GM18502 (cell line): ENCODE measurements at regions not wholly inside any gene's neighbourhood (a gene's known extent, or its start where the extent isn't known, plus 50 kb on each side); places are given as distances from the start of the nearest gene placed in this dataset.
"Not testable (repeated sequence)": the region's sequence is repeated elsewhere in the genome, so short reads cannot be mapped to it uniquely, and the experiment has no call there.

Source experiments
- ATAC-seq: cut with Tn5 transposase; IDR thresholded peaks from one replicate; pipeline ENCODE4 v1.9.1; 2021; ENCODE audit warnings: mild to moderate bottlenecking; ENCODE audit not compliant: unreplicated experiment, poor library complexity

GRCh38 chr7:101707587-101707986 is 78.5 kb upstream of the MYL10 start:
- no peak for ATAC-seq

- ATAC-seq, result no peak
These were observed 79.1 kb upstream of the MYL10 start for GRCh38 chr7:101708223-101708622.

GRCh38 chr7:101712652-101713051 is 83.6 kb upstream of the MYL10 start:
- ATAC-seq, result no peak

DNA sequence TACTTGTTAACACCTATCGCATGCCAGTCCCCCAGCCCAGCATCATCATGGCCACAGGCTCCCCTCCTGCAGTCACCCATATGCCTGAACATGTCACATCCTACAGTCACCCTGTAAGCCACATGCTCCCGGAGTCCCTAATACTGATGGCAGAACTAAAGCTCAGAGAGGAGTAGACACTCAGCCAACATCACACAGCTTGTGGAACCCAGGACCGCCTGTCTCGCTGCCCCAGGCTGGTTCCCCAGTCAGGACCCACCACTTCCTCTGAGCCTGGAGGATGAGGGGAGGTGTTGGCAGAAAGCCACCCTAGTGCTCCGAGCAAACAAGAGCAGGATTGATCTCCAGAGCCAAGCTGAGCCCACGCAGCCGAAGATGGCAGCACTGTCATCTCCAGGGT is 85.0 kb upstream of the MYL10 start:
- no peak for ATAC-seq

DNA sequence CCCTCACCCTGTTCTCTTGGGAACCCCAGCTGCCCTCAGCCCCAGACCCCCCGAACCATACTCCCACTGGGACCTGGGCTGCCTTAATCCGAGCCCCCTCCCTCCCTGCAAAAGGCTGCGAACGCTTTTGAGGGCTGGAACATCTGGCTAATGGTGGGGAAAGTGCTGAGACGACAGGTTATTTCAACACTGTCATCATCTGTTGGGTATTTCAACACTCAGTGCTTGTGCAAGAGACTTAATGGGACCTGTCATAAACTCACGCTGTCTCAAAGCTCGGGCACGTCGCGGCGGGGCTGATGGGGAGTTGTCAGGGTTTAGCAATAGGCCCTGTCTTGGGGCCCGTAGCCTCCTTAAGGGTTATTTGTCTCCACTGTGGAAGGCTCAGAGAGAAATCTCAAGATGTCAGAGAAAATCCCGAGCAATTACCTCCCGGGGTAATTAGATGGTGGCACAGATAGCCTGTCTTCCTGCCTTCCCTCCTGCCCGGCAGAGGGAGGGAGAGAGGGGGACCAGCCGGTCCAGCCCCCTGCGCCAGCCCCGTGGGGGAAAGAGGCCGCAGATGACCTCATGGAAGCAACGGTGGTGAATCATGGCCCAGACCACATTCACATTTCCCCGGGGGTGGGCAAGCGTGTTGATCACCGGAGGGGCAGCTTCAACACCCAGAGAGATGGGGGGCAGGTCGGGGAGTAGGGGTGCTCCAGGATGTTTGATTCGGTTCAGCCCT is 88.7 kb upstream of the MYL10 start:
- no peak for ATAC-seq

DNA sequence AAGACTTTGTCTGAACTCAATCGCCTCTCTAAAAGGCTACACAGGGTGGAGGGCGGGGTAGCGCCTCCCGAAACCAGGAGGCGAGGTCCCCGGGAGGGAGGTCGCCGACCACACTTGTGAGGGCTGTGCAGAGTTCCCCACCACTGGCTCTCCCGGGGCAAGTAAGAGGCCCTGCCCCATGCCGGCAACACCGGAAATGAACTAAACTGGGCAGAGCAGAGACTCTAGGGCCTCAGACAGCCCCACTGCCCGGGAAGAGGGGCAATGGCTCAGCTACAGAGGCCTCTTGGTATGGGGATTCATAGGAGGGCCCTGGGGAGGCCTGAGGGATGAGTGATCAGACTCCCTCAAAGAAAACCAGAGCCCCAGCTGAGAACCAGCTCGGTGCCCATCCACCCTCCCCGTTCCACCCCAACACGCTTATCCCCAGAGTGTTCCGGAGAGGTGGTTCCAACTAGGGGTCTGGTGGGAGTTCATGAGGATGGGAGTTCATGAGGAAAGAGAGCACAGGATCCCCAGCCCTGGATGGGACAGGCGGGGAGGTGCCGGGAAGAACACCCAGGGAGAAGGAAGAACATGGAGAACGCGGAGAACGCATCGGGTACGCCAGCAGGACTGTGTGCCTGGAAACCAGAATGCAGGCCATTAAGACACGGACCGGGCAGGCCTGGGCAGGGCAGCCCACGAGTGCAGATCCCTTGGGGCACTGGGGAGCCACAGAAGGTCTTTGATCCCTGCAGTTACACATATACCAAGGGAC is 89.4 kb upstream of the MYL10 start:
- ATAC-seq, result no peak

DNA sequence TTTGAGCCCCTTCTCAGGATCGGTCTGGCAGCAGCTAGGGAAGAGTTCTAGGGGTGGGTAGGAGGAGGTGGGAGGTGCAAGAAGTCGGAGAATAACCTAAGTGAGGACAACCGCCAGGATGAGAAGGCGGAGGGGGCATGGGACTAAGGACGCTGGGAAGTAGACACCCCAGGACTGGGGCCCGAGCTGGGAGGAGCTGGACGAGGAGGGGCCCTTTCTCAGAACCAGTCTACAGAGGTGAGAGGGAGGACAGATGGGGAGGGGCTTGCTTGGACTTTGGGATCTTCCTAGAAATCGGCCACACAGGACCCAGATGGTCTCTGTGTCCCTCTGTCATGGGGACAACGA is 90.0 kb upstream of the MYL10 start:
- ATAC-seq, result no peak

DNA sequence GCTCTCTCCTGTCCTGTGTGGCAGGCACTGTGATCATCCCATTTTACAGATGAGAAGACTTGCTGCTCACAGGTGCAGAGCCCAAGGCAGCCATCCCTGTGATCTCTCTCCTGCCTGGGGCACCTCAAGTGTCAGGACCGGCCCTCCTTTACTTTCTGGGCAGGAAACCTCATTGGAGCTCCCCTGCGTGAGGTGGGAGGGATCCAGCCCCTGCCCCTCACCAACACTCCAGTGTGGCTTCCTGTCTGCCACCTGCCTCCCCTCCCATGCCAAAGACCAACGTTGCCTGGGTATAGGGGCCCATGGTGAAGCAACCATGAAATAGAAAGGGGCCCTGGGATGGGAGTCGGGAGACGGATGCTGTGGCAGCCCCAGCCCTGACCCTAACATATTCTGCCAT is 91.2 kb upstream of the MYL10 start:
- no peak for ATAC-seq

DNA sequence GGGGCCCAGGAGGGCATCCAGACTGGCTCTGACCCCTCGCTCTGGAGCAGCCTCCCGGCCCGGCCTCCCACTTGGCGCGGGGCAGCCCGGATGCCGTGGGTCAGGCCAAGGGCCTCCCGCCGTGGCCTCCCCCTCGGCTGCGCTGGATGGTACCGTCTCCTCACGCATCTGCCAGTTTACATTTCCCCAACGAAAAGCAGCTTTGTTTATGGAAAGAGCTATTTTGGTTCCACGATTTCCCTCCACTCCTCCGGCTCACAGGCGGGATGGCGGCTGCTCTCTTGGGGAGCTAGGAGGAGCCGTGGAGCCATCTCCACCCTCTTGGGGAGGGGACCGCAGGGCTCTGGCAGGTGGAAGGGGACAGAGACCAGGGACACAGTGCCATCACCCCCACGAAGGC is 93.2 kb upstream of the MYL10 start:
- no peak for ATAC-seq

GRCh38 chr7:101723835-101724234 is 93.6 kb upstream of the CUX1 start:
- no peak for ATAC-seq

GRCh38 chr7:101724957-101725356 is 92.5 kb upstream of the CUX1 start:
- no peak for ATAC-seq

DNA sequence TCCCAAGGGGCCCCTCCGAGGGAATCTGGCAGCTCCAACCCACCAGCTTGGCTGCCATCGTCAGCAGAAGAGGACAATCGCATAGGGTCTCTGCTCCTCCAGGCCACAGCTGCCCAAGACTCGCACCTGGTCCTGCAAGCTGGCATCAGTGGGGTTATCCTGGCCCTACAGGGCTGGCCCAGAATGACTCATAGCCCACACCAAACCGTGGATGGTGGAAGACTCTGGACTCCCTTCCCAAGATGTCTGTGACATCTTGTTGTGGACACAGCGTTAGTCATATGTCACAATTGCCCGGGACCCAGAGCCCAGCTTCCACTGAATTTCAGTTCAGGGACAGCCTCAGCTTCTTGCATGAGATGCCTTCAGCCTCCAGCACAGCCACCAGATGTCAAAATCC is 91.5 kb upstream of the CUX1 start:
- ATAC-seq, result no peak

- ATAC-seq, result no peak
These were observed 90.2 kb upstream of the CUX1 start for GRCh38 chr7:101727184-101727583.

- no peak for ATAC-seq
These were observed 89.3 kb upstream of the CUX1 start for GRCh38 chr7:101728128-101728527.

DNA sequence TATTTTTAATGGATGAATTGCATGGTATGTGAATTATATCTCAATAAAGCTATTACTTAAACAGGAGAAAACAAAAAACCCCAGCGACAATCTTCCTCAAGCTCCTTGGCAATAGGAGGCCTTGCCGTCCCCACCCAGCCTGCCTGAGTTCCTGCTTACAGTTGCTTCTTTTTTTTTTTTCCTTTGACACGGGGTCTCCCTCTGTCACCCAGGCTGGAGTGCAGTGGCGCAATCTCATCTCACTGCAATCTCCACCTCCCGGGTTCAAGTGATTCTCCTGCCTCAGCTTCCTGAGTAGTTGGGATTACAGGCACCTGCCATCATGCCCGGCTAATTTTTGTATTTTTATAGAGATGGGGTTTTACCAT is 88.6 kb upstream of the CUX1 start:
- not testable (repeated sequence) for ATAC-seq

GRCh38 chr7:101729241-101729883 is 88.1 kb upstream of the CUX1 start:
- no peak for ATAC-seq

DNA sequence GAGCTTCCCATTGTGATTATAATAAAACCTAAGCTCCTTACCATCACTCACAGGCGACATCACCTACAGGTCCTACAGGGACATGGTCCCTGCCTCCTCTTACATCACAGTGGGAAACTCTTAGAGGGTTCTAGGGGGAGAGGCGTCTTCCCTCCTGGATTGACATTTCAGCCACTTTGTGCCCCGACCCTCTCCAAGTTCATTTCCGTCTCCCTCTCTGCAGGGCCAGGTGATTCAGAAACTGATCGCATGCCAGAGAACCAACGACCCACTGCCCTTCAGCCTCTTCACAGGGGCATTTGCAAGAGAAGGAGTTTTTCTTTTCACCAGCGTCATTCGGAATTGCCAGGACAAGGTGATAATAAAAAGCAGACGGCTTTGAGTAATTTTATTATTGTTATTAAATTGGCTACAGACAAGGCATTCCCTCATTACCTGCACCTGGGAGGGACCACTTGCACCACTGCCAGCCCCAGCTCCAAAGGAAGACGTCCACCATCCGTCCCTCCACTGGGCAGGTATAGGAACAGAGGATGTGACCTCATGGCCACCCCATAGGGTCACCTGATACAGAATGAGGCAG is 85.8 kb upstream of the CUX1 start:
- ATAC-seq, result no peak

GRCh38 chr7:101733713-101734475 is 83.5 kb upstream of the CUX1 start:
- ATAC-seq, result no peak

GRCh38 chr7:101736084-101736483 is 81.3 kb upstream of the CUX1 start:
- no peak for ATAC-seq

DNA sequence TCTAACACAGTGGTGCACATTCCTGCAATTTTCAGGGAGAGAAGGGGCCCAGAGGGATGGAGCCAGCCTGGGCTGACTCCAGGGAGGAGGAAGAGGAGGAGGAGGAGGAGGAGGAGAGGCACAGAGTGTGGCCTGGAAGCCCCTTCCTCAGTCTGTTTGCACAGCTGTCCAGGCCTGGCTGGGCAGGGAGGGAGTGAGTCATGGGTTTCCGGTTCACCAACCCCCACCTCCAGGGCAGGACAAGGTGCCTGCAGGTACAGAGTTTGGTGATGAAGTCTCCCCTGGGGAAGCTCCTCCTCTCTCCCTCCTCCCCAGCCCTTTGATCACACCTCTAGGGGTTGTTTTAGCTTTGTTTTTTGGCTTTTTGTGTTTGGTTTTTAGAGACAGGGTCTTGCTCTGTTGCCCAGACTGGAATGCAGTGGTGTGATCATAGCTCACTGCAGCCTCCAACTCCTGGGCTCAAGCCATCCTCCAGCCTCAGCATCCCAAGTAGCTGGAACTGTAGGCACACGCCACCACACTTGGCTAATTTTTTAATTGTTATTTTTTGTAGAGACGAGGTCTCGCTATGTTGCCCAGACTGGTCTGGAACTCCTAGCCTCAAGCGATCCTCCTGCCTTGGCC is 77.5 kb upstream of the CUX1 start:
- ATAC-seq, result no peak
